ENCODE measurements at regions not wholly inside any gene's neighbourhood (a gene's known extent, or its start where the extent isn't known, plus 50 kb on each side); places are given as distances from the start of the nearest gene placed in this dataset.

DNA sequence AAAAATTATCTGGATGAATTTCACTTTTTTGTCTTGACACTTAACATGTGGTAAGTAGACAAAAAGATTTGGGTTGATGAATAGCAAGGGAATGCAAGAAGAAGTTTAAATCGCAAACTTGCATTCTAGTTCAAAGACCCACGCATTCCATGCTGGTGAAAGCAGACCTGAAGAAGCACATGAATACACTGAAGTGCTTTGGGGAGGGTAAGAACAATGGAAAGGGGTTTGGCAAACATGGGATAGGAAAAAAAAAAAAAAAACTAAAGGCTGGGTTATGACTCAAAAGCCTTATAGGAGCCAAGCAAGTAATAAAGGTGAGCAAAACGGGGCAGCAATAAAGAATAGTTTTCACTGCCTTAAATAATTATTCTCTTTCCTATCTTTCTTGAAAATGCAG is 450.2 kb downstream of the LMO4 start:
- no peak for DNase-seq (ENCODE audit: low read depth in 1 of 2, low spot score in 1 of 2)

DNA sequence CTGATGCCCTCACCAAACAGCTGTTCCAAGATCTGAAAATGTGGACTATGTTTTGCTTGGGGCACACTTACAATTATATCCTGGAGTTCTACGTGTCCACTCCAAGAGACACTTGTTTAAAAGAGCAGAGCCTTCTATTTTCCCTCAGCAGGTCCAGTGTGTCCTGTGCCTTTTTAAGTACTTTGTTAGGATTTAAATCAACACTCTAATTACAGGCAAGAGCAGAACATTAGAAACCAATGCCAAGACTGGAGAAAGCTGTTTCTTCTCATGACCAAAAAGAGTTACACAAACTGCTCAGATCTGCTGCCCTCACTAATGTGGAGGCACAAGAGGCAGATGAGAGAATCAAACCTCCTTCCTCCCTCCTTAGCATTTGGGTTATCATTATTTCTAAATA is 452.9 kb downstream of the LMO4 start:
- TF ChIP-seq, protein P1, sequence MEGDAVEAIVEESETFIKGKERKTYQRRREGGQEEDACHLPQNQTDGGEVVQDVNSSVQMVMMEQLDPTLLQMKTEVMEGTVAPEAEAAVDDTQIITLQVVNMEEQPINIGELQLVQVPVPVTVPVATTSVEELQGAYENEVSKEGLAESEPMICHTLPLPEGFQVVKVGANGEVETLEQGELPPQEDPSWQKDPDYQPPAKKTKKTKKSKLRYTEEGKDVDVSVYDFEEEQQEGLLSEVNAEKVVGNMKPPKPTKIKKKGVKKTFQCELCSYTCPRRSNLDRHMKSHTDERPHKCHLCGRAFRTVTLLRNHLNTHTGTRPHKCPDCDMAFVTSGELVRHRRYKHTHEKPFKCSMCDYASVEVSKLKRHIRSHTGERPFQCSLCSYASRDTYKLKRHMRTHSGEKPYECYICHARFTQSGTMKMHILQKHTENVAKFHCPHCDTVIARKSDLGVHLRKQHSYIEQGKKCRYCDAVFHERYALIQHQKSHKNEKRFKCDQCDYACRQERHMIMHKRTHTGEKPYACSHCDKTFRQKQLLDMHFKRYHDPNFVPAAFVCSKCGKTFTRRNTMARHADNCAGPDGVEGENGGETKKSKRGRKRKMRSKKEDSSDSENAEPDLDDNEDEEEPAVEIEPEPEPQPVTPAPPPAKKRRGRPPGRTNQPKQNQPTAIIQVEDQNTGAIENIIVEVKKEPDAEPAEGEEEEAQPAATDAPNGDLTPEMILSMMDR (IDR thresholded peaks at IDR 0.05; ENCODE audit: insufficient read depth, low read length): no peak
- TF ChIP-seq GABPA (IDR thresholded peaks at IDR 0.05; ENCODE audit: low read depth) (no peak), POLR2AphosphoS5 (IDR thresholded peaks at IDR 0.05; ENCODE audit: low read depth) (no peak), SPI1 (IDR thresholded peaks at IDR 0.05; ENCODE audit: borderline replicate concordance, low read depth) (no peak)
- TF ChIP-seq, protein P2, sequence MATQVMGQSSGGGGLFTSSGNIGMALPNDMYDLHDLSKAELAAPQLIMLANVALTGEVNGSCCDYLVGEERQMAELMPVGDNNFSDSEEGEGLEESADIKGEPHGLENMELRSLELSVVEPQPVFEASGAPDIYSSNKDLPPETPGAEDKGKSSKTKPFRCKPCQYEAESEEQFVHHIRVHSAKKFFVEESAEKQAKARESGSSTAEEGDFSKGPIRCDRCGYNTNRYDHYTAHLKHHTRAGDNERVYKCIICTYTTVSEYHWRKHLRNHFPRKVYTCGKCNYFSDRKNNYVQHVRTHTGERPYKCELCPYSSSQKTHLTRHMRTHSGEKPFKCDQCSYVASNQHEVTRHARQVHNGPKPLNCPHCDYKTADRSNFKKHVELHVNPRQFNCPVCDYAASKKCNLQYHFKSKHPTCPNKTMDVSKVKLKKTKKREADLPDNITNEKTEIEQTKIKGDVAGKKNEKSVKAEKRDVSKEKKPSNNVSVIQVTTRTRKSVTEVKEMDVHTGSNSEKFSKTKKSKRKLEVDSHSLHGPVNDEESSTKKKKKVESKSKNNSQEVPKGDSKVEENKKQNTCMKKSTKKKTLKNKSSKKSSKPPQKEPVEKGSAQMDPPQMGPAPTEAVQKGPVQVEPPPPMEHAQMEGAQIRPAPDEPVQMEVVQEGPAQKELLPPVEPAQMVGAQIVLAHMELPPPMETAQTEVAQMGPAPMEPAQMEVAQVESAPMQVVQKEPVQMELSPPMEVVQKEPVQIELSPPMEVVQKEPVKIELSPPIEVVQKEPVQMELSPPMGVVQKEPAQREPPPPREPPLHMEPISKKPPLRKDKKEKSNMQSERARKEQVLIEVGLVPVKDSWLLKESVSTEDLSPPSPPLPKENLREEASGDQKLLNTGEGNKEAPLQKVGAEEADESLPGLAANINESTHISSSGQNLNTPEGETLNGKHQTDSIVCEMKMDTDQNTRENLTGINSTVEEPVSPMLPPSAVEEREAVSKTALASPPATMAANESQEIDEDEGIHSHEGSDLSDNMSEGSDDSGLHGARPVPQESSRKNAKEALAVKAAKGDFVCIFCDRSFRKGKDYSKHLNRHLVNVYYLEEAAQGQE (IDR thresholded peaks at IDR 0.05; ENCODE audit: insufficient replicate concordance, low read depth): no peak
- H3K27ac ChIP-seq (replicated peaks): no peak overlapping the region
- no peak for DNase-seq (ENCODE audit: low read depth in 1 of 2, low spot score in 1 of 2)
- H3K27me3 ChIP-seq (ENCODE audit: insufficient read depth, poor library complexity, severe bottlenecking): no peaks in the 10 kb centered on the region
- no peak overlapping the region for H3K4me3 ChIP-seq (replicated peaks; ENCODE audit: insufficient read depth, low read length)

More for the DNA sequence above, 450.2 kb downstream of the LMO4 start:
- TF ChIP-seq POLR2AphosphoS5 (IDR thresholded peaks at IDR 0.05; ENCODE audit: low read depth): no peak
- no peak for TF ChIP-seq GABPA (IDR thresholded peaks at IDR 0.05; ENCODE audit: low read depth)
- TF ChIP-seq, protein P2 (IDR thresholded peaks at IDR 0.05; ENCODE audit: insufficient replicate concordance, low read depth): no peak
- TF ChIP-seq, protein P1 (IDR thresholded peaks at IDR 0.05; ENCODE audit: insufficient read depth, low read length): no peak
- no peak for TF ChIP-seq SPI1 (IDR thresholded peaks at IDR 0.05; ENCODE audit: borderline replicate concordance, low read depth)
- no peak overlapping the region for H3K27ac ChIP-seq (replicated peaks)
- H3K27me3 ChIP-seq (ENCODE audit: insufficient read depth, poor library complexity, severe bottlenecking): no peaks in the 10 kb centered on the region
- H3K4me3 ChIP-seq (replicated peaks; ENCODE audit: insufficient read depth, low read length): no peak overlapping the region

DNA sequence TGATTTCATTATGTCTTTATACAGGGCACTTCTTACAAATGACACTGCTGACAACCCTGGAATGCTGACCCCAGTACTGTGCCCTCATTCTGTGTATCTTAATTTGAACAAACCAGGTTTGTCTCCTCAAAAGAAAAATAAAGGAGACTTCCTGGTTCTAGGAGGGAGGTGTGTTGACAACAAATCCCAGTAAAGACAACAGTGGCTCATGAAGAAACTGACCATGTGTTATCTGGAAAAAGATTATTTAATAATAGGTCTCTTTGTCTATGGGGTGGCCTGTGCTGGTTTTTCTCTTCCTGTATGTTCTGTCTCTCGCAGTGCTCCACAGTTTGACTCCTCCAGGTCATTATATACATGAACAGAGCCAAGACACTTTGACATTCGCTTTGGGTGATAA is 454.6 kb downstream of the LMO4 start:
- H3K27me3 ChIP-seq (ENCODE audit: insufficient read depth, poor library complexity, severe bottlenecking): no peaks in the 10 kb centered on the region
- H3K27ac ChIP-seq (replicated peaks): no peak overlapping the region
- DNase-seq (ENCODE audit: low read depth in 1 of 2, low spot score in 1 of 2): no peak
- H3K4me3 ChIP-seq (replicated peaks; ENCODE audit: insufficient read depth, low read length): no peak overlapping the region
- TF ChIP-seq GABPA (IDR thresholded peaks at IDR 0.05; ENCODE audit: low read depth): no peak
- no peak for TF ChIP-seq POLR2AphosphoS5 (IDR thresholded peaks at IDR 0.05; ENCODE audit: low read depth)
- TF ChIP-seq, protein P2 (IDR thresholded peaks at IDR 0.05; ENCODE audit: insufficient replicate concordance, low read depth): no peak
- no peak for TF ChIP-seq SPI1 (IDR thresholded peaks at IDR 0.05; ENCODE audit: borderline replicate concordance, low read depth)
- TF ChIP-seq, protein P1 (IDR thresholded peaks at IDR 0.05; ENCODE audit: insufficient read depth, low read length): no peak

All from HL-60 (cell line).